ENCODE measurements at regions not wholly inside any gene's neighbourhood (a gene's known extent, or its start where the extent isn't known, plus 50 kb on each side); places are given as distances from the start of the nearest gene placed in this dataset.
"Not testable (repeated sequence)": the region's sequence is repeated elsewhere in the genome, so short reads cannot be mapped to it uniquely, and the experiment has no call there.

GRCh38 chr10:51014680-51015389 lies 59.5 kb upstream of the PRKG1 start:
- no peak for TF ChIP-seq POLR2AphosphoS5 (IDR thresholded peaks at IDR 0.05; ENCODE audit: low read depth, low read length)
- TF ChIP-seq TCF7L2 (IDR thresholded peaks at IDR 0.05; ENCODE audit: low read depth, low read length): no peak
- no peak for TF ChIP-seq REST (IDR thresholded peaks at IDR 0.05; ENCODE audit: insufficient read depth in 1 of 2, low read depth in 2 of 2, low read length in 1 of 2)
- TF ChIP-seq SIN3A (IDR thresholded peaks at IDR 0.05; ENCODE audit: borderline replicate concordance, insufficient read depth, low read depth, low read length): no peak
- no TSS peak for BruUV-seq (replicated peaks)
- ChIA-PET CTCF (no interaction called here), POLR2A (no interaction called here)
- Histone ChIP-seq H3K27ac (ENCODE audit: low read length) (no peak overlapping the region), H3K36me3 (ENCODE audit: control insufficient read depth, insufficient read depth, low read length) (no peaks in the 10 kb centered on the region), H3K9me3 (ENCODE audit: control insufficient read depth, insufficient read depth, low read depth, low read length) (no peaks in the 10 kb centered on the region), H3K4me1 (ENCODE audit: control insufficient read depth, insufficient read depth, low read length) (no peaks in the 10 kb centered on the region), H3K4me3 (ENCODE audit: low read depth in 2 of 2, low read length in 2 of 2) (no peak overlapping the region), H3K27me3 (ENCODE audit: control insufficient read depth, insufficient read depth, low read length) (no peaks in the 10 kb centered on the region)
- DNase-seq (ENCODE audit: low read depth, low spot score) (no peak), ATAC-seq (no peak)
- intact Hi-C loops (cut with micrococcal nuclease; ENCODE audit: unreplicated experiment): no loop called here
- in situ Hi-C loops (cut with HindIII; ENCODE audit: low pct_unique_long_range_greater_than_20kb, low sequenced_read_pairs): no loop called here

DNA sequence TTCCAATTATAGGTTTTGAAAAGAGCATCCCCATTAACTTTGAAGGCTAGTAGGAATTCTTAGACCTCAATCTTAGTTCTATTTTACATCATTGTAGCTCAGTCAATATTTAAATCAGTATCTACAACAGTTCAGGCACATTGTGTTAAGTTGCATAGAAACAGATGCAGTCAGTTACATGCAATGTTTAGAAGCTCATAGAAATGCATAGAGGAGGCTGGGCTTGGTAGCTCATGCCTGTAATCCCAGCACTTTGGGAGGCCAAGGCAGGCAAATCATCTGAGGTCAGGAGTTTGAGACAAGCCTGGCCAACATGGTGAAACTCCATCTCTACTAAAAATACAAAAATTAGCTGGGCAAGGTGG lies 58.9 kb upstream of the PRKG1 start:
- H3K9me3 ChIP-seq (ENCODE audit: control insufficient read depth, insufficient read depth, low read depth, low read length); intact Hi-C loops (cut with micrococcal nuclease; ENCODE audit: unreplicated experiment); CTCF ChIA-PET; H3K36me3 ChIP-seq (ENCODE audit: control insufficient read depth, insufficient read depth, low read length); H3K4me3 ChIP-seq (ENCODE audit: low read depth in 2 of 2, low read length in 2 of 2); H3K27ac ChIP-seq (ENCODE audit: low read length); H3K27me3 ChIP-seq (ENCODE audit: control insufficient read depth, insufficient read depth, low read length); H3K4me1 ChIP-seq (ENCODE audit: control insufficient read depth, insufficient read depth, low read length); BruUV-seq (replicated peaks); in situ Hi-C loops (cut with HindIII; ENCODE audit: low pct_unique_long_range_greater_than_20kb, low sequenced_read_pairs); POLR2A ChIA-PET; DNase-seq (ENCODE audit: low read depth, low spot score); ATAC-seq: not testable (repeated sequence)

DNA sequence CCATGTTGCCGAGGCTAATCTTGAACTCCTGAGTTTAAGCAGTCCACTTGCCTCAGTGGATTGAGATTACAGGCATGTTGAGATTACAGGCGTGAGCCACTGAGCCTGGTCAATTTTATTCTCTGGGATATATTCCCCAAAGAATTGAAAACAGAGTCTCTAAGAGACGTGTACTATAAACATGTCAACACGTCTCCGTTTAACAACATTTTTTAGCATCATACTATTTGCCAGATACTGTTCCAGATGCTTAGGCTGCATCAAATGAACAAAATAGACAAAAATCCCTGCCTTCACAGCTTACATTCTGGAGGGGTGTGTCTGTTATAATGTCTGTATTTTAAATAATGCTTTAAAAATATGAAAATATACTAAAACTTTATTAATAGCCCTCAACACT lies 54.1 kb upstream of the PRKG1 start:
- TF ChIP-seq TCF7L2 (IDR thresholded peaks at IDR 0.05; ENCODE audit: low read depth, low read length) (no peak), SIN3A (IDR thresholded peaks at IDR 0.05; ENCODE audit: borderline replicate concordance, insufficient read depth, low read depth, low read length) (no peak), POLR2AphosphoS5 (IDR thresholded peaks at IDR 0.05; ENCODE audit: low read depth, low read length) (no peak)
- POLR2A ChIA-PET: no interaction called here
- Histone ChIP-seq H3K4me3 (ENCODE audit: low read depth in 2 of 2, low read length in 2 of 2) (no peak overlapping the region), H3K4me1 (ENCODE audit: control insufficient read depth, insufficient read depth, low read length) (no peaks in the 10 kb centered on the region), H3K27me3 (ENCODE audit: control insufficient read depth, insufficient read depth, low read length) (0 out of 2 replicates have a peak, but pooled peaks cover 2% of the 10 kb centered on the region), H3K9me3 (ENCODE audit: control insufficient read depth, insufficient read depth, low read depth, low read length) (no peaks in the 10 kb centered on the region), H3K36me3 (ENCODE audit: control insufficient read depth, insufficient read depth, low read length) (no peaks in the 10 kb centered on the region), H3K27ac (ENCODE audit: low read length) (no peak overlapping the region)
- CTCF ChIA-PET: no interaction called here
- in situ Hi-C loops (cut with HindIII; ENCODE audit: low pct_unique_long_range_greater_than_20kb, low sequenced_read_pairs) (no loop called here), intact Hi-C loops (cut with micrococcal nuclease; ENCODE audit: unreplicated experiment) (no loop called here)
- DNase-seq (ENCODE audit: low read depth, low spot score): no peak
- BruUV-seq (replicated peaks): no TSS peak
- ATAC-seq: no peak
